ENCODE measurements at regions not wholly inside any gene's neighbourhood (a gene's known extent, or its start where the extent isn't known, plus 50 kb on each side); places are given as distances from the start of the nearest gene placed in this dataset.
"Not testable (repeated sequence)": the region's sequence is repeated elsewhere in the genome, so short reads cannot be mapped to it uniquely, and the experiment has no call there.

GRCh38 chr1:76687307-76688175 is 179.7 kb upstream of the ST6GALNAC5 start:
- Mint-ChIP-seq H3K27ac (no peak overlapping the region), H3K36me3 (no peaks in the 10 kb centered on the region), H3K4me3 (no peak overlapping the region), H3K4me1 (no peaks in the 10 kb centered on the region), H3K9me3 (peaks cover 0 to 7% (median 0%) of the 10 kb centered on the region in 8 donors), H3K27me3 (peaks cover 0 to 6% of the 10 kb centered on the region in 2 donors)
- H3K27ac ChIP-seq (ENCODE audit: low read depth, low read length): no peak overlapping the region
- POLR2A ChIA-PET (ENCODE audit: partially characterized antibody): no interaction called here
- CTCF ChIA-PET (ENCODE audit: partially characterized antibody): no interaction called here
- H3K9me3 ChIP-seq (ENCODE audit: control insufficient read depth in 1 of 2, low read length in 2 of 2): no peaks in the 10 kb centered on the region
- H3K36me3 ChIP-seq (ENCODE audit: insufficient read depth, low read length): no peaks in the 10 kb centered on the region
- H3K27me3 ChIP-seq (ENCODE audit: insufficient read depth, low read length): no peaks in the 10 kb centered on the region
- H3K4me3 ChIP-seq (ENCODE audit: low read length in 2 of 2): no peak overlapping the region
- intact Hi-C loops (cut with micrococcal nuclease): no loop called here
- H3K4me1 ChIP-seq (ENCODE audit: insufficient read depth, low read length): no peaks in the 10 kb centered on the region
- DNase-seq: no peak

GRCh38 chr1:76690766-76691165 is 176.5 kb upstream of the ST6GALNAC5 start:
- Histone ChIP-seq H3K4me1 (ENCODE audit: insufficient read depth, low read length) (no peaks in the 10 kb centered on the region), H3K9me3 (ENCODE audit: control insufficient read depth in 1 of 2, low read length in 2 of 2) (no peaks in the 10 kb centered on the region), H3K27me3 (ENCODE audit: insufficient read depth, low read length) (no peaks in the 10 kb centered on the region), H3K36me3 (ENCODE audit: insufficient read depth, low read length) (no peaks in the 10 kb centered on the region), H3K27ac (ENCODE audit: low read depth, low read length) (no peak overlapping the region), H3K4me3 (ENCODE audit: low read length in 2 of 2) (no peak overlapping the region)
- no peaks in the 10 kb centered on the region for H3K36me3 Mint-ChIP-seq
- H3K27me3 Mint-ChIP-seq: peaks cover 0 to 6% of the 10 kb centered on the region in 2 donors
- H3K4me1 Mint-ChIP-seq: no peaks in the 10 kb centered on the region
- peaks cover 0 to 10% (median 7%) of the 10 kb centered on the region in 8 donors for H3K9me3 Mint-ChIP-seq
- ChIA-PET POLR2A (ENCODE audit: partially characterized antibody) (no interaction called here), CTCF (ENCODE audit: partially characterized antibody) (interaction anchor here (0.7 kb wide), 1 partner anchor 29 kb away, joined by 3 read pairs; no protein-coding TSS in a partner anchor)
- no peak overlapping the region for H3K4me3 Mint-ChIP-seq
- intact Hi-C loops (cut with micrococcal nuclease): no loop called here
- H3K27ac Mint-ChIP-seq: no peak overlapping the region
- no peak for DNase-seq

- no peaks in the 10 kb centered on the region for H3K27me3 Mint-ChIP-seq
- peaks cover 0 to 10% (median 7%) of the 10 kb centered on the region in 8 donors for H3K9me3 Mint-ChIP-seq
- Histone ChIP-seq H3K27me3 (ENCODE audit: insufficient read depth, low read length) (no peaks in the 10 kb centered on the region), H3K9me3 (ENCODE audit: control insufficient read depth in 1 of 2, low read length in 2 of 2) (no peaks in the 10 kb centered on the region), H3K27ac (ENCODE audit: low read depth, low read length) (no peak overlapping the region), H3K36me3 (ENCODE audit: insufficient read depth, low read length) (no peaks in the 10 kb centered on the region), H3K4me1 (ENCODE audit: insufficient read depth, low read length) (no peaks in the 10 kb centered on the region), H3K4me3 (ENCODE audit: low read length in 2 of 2) (no peak overlapping the region)
- no peak for DNase-seq
- no peak overlapping the region for H3K4me3 Mint-ChIP-seq
- H3K27ac Mint-ChIP-seq: no peak overlapping the region
- intact Hi-C loops (cut with micrococcal nuclease): no loop called here
- CTCF ChIA-PET (ENCODE audit: partially characterized antibody): no interaction called here
- POLR2A ChIA-PET (ENCODE audit: partially characterized antibody): no interaction called here
- no peaks in the 10 kb centered on the region for H3K36me3 Mint-ChIP-seq
- H3K4me1 Mint-ChIP-seq: no peaks in the 10 kb centered on the region
Observed at GRCh38 chr1:76695535-76695934, 171.7 kb upstream of the ST6GALNAC5 start.

- Mint-ChIP-seq H3K9me3 (peaks cover 0 to 10% (median 6%) of the 10 kb centered on the region in 8 donors), H3K36me3 (no peaks in the 10 kb centered on the region)
- intact Hi-C loops (cut with micrococcal nuclease): no loop called here
Observed at GRCh38 chr1:76697361-76697760, 169.9 kb upstream of the ST6GALNAC5 start.

GRCh38 chr1:76699646-76700045 is 167.6 kb upstream of the ST6GALNAC5 start:
- H3K27ac Mint-ChIP-seq; POLR2A ChIA-PET (ENCODE audit: partially characterized antibody); H3K27me3 Mint-ChIP-seq; H3K36me3 Mint-ChIP-seq; H3K4me1 ChIP-seq (ENCODE audit: insufficient read depth, low read length); H3K27ac ChIP-seq (ENCODE audit: low read depth, low read length); CTCF ChIA-PET (ENCODE audit: partially characterized antibody); H3K27me3 ChIP-seq (ENCODE audit: insufficient read depth, low read length); DNase-seq; H3K36me3 ChIP-seq (ENCODE audit: insufficient read depth, low read length); H3K9me3 ChIP-seq (ENCODE audit: control insufficient read depth in 1 of 2, low read length in 2 of 2); H3K4me1 Mint-ChIP-seq; H3K9me3 Mint-ChIP-seq; H3K4me3 Mint-ChIP-seq; H3K4me3 ChIP-seq (ENCODE audit: low read length in 2 of 2); intact Hi-C loops (cut with micrococcal nuclease): not testable (repeated sequence)

More at GRCh38 chr1:76697361-76697760, 169.9 kb upstream of the ST6GALNAC5 start:
- Histone ChIP-seq H3K27ac (ENCODE audit: low read depth, low read length) (no peak overlapping the region), H3K9me3 (ENCODE audit: control insufficient read depth in 1 of 2, low read length in 2 of 2) (no peaks in the 10 kb centered on the region), H3K27me3 (ENCODE audit: insufficient read depth, low read length) (no peaks in the 10 kb centered on the region), H3K36me3 (ENCODE audit: insufficient read depth, low read length) (no peaks in the 10 kb centered on the region), H3K4me3 (ENCODE audit: low read length in 2 of 2) (no peak overlapping the region), H3K4me1 (ENCODE audit: insufficient read depth, low read length) (no peaks in the 10 kb centered on the region)
- DNase-seq: no peak
- ChIA-PET POLR2A (ENCODE audit: partially characterized antibody) (no interaction called here), CTCF (ENCODE audit: partially characterized antibody) (no interaction called here)
- H3K27me3 Mint-ChIP-seq: no peaks in the 10 kb centered on the region
- no peak overlapping the region for H3K4me3 Mint-ChIP-seq
- H3K4me1 Mint-ChIP-seq: no peaks in the 10 kb centered on the region
- no peak overlapping the region for H3K27ac Mint-ChIP-seq

- CTCF ChIA-PET (ENCODE audit: partially characterized antibody); intact Hi-C loops (cut with micrococcal nuclease); H3K4me3 ChIP-seq (ENCODE audit: low read length in 2 of 2); DNase-seq; POLR2A ChIA-PET (ENCODE audit: partially characterized antibody); H3K9me3 ChIP-seq (ENCODE audit: control insufficient read depth in 1 of 2, low read length in 2 of 2); H3K27me3 ChIP-seq (ENCODE audit: insufficient read depth, low read length); H3K36me3 Mint-ChIP-seq; H3K4me3 Mint-ChIP-seq; H3K27ac ChIP-seq (ENCODE audit: low read depth, low read length); H3K27ac Mint-ChIP-seq; H3K4me1 Mint-ChIP-seq; H3K36me3 ChIP-seq (ENCODE audit: insufficient read depth, low read length); H3K27me3 Mint-ChIP-seq; H3K9me3 Mint-ChIP-seq; H3K4me1 ChIP-seq (ENCODE audit: insufficient read depth, low read length): not testable (repeated sequence)
Observed at GRCh38 chr1:76700200-76700599, 167.1 kb upstream of the ST6GALNAC5 start.

GRCh38 chr1:76705560-76705959 is 161.7 kb upstream of the ST6GALNAC5 start:
- ChIA-PET POLR2A (ENCODE audit: partially characterized antibody) (no interaction called here), CTCF (ENCODE audit: partially characterized antibody) (no interaction called here)
- DNase-seq: no peak
- Mint-ChIP-seq H3K4me1 (no peaks in the 10 kb centered on the region), H3K4me3 (no peak overlapping the region), H3K27ac (no peak overlapping the region), H3K27me3 (peaks cover 0 to 2% of the 10 kb centered on the region in 2 donors), H3K36me3 (no peaks in the 10 kb centered on the region), H3K9me3 (peaks cover 0 to 2% (median 0%) of the 10 kb centered on the region in 8 donors)
- Histone ChIP-seq H3K27me3 (ENCODE audit: insufficient read depth, low read length) (no peaks in the 10 kb centered on the region), H3K36me3 (ENCODE audit: insufficient read depth, low read length) (no peaks in the 10 kb centered on the region), H3K9me3 (ENCODE audit: control insufficient read depth in 1 of 2, low read length in 2 of 2) (no peaks in the 10 kb centered on the region), H3K4me1 (ENCODE audit: insufficient read depth, low read length) (no peaks in the 10 kb centered on the region), H3K27ac (ENCODE audit: low read depth, low read length) (no peak overlapping the region), H3K4me3 (ENCODE audit: low read length in 2 of 2) (no peak overlapping the region)
- intact Hi-C loops (cut with micrococcal nuclease): no loop called here

Data from CD4-positive, alpha-beta memory T cell (primary cell).